Retinal pigment epithelial cell (primary cell): ENCODE measurements at regions not wholly inside any gene's neighbourhood (a gene's known extent, or its start where the extent isn't known, plus 50 kb on each side); places are given as distances from the start of the nearest gene placed in this dataset.

ENCODE experiments used
- DNase-seq: peaks from one replicate; pipeline ENCODE4 v3.0.0-alpha.2; 2010; ENCODE audit warnings: low read depth
- H3K4me3 ChIP-seq: 2 replicates; pipeline ENCODE4 v1.5.1; 2011; ENCODE audit warnings: mild to moderate bottlenecking, low read length, control low read depth, moderate library complexity
- TF ChIP-seq, protein P1 (sequence below): conservative IDR thresholded peaks from 2 replicates; pipeline ENCODE4 v1.5.1; 2011; ENCODE audit warnings: low read depth, low read length, control low read depth, inconsistent platforms

DNA sequence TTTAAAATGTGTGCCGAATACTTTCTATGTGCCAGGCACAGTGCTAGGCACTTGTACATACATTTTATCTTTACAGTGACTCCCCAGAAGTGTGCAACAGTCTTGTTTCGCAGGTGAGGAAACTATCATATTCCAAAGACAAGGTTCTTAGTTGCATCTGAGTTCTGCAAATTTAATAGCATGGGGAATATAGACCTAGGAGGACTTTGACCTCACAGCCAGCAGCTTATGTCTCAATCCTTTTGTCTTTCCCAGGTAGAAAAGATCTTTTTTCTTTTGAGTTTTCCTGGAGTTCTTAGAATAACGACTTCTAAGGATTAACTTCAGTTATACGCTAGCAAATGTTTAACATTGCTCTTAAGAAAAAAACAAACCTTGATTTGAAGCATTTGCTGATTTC, 482.8 kb upstream of the ZMIZ1 start:
- no peak for DNase-seq
- TF ChIP-seq, protein P1, sequence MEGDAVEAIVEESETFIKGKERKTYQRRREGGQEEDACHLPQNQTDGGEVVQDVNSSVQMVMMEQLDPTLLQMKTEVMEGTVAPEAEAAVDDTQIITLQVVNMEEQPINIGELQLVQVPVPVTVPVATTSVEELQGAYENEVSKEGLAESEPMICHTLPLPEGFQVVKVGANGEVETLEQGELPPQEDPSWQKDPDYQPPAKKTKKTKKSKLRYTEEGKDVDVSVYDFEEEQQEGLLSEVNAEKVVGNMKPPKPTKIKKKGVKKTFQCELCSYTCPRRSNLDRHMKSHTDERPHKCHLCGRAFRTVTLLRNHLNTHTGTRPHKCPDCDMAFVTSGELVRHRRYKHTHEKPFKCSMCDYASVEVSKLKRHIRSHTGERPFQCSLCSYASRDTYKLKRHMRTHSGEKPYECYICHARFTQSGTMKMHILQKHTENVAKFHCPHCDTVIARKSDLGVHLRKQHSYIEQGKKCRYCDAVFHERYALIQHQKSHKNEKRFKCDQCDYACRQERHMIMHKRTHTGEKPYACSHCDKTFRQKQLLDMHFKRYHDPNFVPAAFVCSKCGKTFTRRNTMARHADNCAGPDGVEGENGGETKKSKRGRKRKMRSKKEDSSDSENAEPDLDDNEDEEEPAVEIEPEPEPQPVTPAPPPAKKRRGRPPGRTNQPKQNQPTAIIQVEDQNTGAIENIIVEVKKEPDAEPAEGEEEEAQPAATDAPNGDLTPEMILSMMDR: no peak
- no peak overlapping the region for H3K4me3 ChIP-seq

DNA sequence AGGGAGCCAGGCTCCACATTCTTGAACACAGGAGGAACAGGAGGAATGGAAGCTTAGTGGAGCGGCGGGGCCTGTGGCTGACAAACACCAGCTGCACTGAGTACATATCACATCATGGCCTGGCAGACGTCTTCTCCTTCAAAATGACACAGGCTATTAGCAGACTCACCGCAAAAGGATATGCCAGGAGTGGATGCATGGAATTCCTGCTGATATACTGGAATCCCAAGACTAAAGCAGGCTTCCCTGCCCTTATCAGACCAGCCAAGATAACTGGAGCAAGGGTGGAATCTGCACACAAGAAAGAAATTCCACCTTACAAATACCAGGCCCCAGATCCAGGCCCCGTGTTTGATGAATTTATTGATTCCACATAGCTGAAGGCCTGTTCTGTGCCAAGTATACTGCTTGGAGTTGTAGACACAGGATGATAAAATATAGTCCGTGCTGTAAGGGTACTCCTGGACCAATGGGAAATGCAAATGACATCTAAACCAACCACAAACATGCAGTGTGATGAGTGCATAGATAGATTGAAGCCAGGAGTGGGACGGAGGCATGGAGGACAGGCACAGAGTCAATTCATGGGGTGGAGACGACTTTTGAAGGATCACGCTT, 480.5 kb upstream of the ZMIZ1 start:
- TF ChIP-seq, protein P1: no peak
- DNase-seq: no peak
- no peak overlapping the region for H3K4me3 ChIP-seq

DNA sequence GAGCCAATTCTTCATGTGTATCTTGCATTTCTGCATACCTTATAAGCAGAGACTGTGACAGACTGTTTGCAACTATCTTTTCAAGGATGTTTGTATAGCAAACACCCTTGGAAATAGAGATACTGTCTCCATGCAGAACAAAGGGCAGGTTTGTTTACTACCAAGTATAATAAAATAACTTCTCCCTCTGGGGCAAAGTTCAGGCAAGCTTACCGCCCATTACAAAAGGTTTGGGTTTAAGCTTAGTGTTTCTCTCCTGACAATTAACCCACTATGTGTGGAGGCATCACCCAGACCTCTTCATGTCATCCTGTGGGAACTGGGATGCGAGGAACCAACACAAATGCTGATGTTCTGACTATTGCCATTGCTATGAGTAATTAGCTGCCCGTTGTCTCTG, 479.1 kb upstream of the ZMIZ1 start:
- no peak overlapping the region for H3K4me3 ChIP-seq
- TF ChIP-seq, protein P1: no peak
- DNase-seq: no peak

DNA sequence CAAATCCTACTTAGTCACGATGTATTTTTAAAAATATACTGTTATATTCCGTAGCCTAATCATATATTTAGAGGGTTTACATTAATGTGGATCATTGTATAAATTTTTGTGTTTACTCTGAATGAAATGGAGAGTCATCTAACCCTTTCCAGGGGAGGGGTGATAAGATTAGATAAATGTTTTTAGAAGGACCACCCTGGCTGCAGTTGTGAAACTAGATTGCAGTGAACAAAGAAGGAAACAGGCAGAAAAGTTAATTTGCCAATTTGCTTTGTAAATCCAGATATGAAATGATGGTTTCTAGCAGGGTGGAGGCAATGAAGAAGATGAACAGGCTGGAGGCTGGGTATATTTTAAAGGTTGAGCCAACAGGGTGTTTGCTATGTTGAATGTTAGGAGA, 477.7 kb upstream of the ZMIZ1 start:
- no peak overlapping the region for H3K4me3 ChIP-seq
- TF ChIP-seq, protein P1: no peak
- DNase-seq: no peak

DNA sequence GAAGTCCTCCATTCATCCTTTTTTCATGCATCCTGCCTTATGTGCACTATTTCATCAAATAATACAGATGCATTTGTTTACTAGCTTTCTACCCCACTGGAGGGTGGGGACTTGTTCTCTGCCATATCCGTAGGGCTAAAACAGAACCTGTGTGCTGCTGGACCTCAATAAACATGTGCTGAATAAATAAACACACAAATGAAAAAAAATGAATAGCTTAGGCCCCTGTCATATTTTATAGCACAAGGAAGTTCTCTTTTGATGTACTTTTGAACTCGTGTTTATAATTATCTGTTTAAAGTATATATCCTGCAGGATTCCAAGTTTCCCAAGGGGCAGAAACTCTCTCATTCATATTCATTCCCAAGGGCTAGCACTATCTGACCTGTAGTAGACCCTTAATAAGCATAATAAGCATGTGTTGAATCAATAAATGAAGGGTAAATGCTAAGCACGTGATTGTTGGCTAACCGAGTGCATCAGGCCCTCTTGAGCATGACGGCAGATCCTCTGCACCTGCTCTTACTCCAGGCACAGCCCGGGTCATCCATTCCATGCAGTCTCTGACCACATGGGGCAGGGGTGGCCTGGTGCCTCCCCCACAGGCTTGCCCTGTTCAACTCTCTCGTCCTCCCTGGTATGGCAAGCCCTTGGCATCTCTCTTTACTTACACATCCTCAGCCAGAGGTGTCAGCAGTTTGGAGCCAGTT, 474.1 kb upstream of the ZMIZ1 start:
- DNase-seq: no peak
- TF ChIP-seq, protein P1: no peak
- H3K4me3 ChIP-seq: no peak overlapping the region

DNA sequence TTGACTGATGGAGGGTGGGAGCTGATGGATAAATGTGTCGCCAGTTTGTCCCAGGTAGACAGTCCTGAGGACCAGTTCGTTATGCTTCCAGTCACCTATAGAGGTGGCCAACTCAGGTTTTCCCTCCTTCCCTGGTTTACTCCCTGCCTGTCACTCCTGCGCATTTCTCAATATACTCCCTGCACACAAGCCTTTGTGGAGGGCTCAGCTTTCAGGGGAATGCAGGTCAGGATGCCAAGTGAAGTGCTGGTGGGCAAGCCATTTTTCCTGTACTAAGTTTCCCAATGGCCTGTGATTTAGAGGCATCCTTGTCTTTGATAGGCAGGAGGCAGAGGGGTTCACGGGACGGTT, 473.5 kb upstream of the ZMIZ1 start:
- TF ChIP-seq, protein P1: no peak
- no peak overlapping the region for H3K4me3 ChIP-seq
- no peak for DNase-seq

DNA sequence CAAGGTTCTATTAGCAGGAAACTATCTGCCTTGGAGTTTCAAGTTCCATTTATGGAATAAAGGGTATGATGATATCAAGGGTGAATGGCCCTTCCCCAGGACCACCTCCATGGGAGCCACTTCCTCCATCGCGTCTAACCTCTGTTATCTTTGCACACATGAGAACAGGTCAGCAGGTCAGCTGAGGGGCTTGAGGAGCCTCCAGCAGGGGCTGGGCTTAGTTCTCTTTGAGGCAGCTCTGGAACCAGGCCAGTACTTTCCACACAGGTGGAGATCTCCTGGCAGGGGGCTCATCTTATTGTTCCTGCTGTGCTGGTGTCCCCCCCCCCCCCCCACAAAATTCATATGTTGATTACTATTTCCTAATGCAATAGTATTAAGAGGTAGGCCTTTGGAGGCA, 472.2 kb upstream of the ZMIZ1 start:
- H3K4me3 ChIP-seq: no peak overlapping the region
- TF ChIP-seq, protein P1: no peak
- DNase-seq: no peak
